OCI-LY1 (cell line): ENCODE measurements at regions not wholly inside any gene's neighbourhood (a gene's known extent, or its start where the extent isn't known, plus 50 kb on each side); places are given as distances from the start of the nearest gene placed in this dataset.
"Not testable (repeated sequence)": the region's sequence is repeated elsewhere in the genome, so short reads cannot be mapped to it uniquely, and the experiment has no call there.

Experiments used
- H2AFZ ChIP-seq: fragments of 200-600 bp; sonication (generic), shearing (Covaris generic); 2 replicates; pipeline ENCODE4 v1.6.0; 2014; ENCODE audit warnings: antibody characterized with exemption, mild to moderate bottlenecking, low read length
- H3F3A ChIP-seq: fragments of 200-600 bp; sonication (generic), shearing (Covaris generic); 2 replicates; pipeline ENCODE4 v1.6.0; 2014; ENCODE audit warnings: mild to moderate bottlenecking, antibody characterized with exemption, low read length, moderate library complexity; ENCODE audit not compliant: insufficient read depth
- H3K27ac ChIP-seq: fragments of 200-600 bp; sonication (generic); 2 replicates; pipeline ENCODE4 v1.5.1; 2014; ENCODE audit warnings: low read length, mixed run types, mild to moderate bottlenecking, low read depth; ENCODE audit not compliant: poor library complexity, severe bottlenecking
- H3K27me3 ChIP-seq: fragments of 200-600 bp; sonication (generic); 2 replicates; pipeline ENCODE4 v1.6.0; 2014; ENCODE audit warnings: antibody characterized with exemption, mild to moderate bottlenecking, low read length, moderate library complexity; ENCODE audit not compliant: insufficient read depth
- H3K36me3 ChIP-seq: fragments of 200-600 bp; sonication (generic); 2 replicates; pipeline ENCODE4 v1.6.1; 2014; ENCODE audit warnings: mild to moderate bottlenecking, antibody characterized with exemption, low read length, moderate library complexity, mixed read lengths; ENCODE audit not compliant: insufficient read depth
- H3K4me1 ChIP-seq: fragments of 200-600 bp; sonication (generic); 2 replicates; pipeline ENCODE4 v1.5.1; 2014; ENCODE audit warnings: mild to moderate bottlenecking, low read length, moderate library complexity; ENCODE audit not compliant: insufficient read depth, severe bottlenecking
- H3K4me2 ChIP-seq: fragments of 200-600 bp; sonication (generic), shearing (Covaris generic); 2 replicates; pipeline ENCODE4 v1.6.1; 2014; ENCODE audit warnings: low read length
- H3K4me3 ChIP-seq: fragments of 200-600 bp; sonication (generic); 2 replicates; pipeline ENCODE4 v1.5.1; 2014; ENCODE audit warnings: low read length, low read depth, mild to moderate bottlenecking, mixed read lengths; ENCODE audit not compliant: poor library complexity, severe bottlenecking
- H3K79me2 ChIP-seq: fragments of 200-600 bp; shearing (Covaris generic); 2 replicates; pipeline ENCODE4 v1.6.1; 2016; ENCODE audit warnings: mixed run types, low read length, mixed read lengths; ENCODE audit not compliant: insufficient read depth
- H3K9ac ChIP-seq: fragments of 200-600 bp; sonication (generic), shearing (Covaris generic); 2 replicates; pipeline ENCODE4 v1.6.1; 2014; ENCODE audit warnings: mild to moderate bottlenecking, low read length, mixed read lengths
- H3K9me2 ChIP-seq: fragments of 200-600 bp; sonication (generic), shearing (Covaris generic); 2 replicates; pipeline ENCODE4 v1.6.1; 2014; ENCODE audit warnings: low read depth, mild to moderate bottlenecking, low read length, mixed read lengths
- H3K9me3 ChIP-seq: fragments of 200-600 bp; shearing (Covaris generic); 2 replicates; pipeline ENCODE4 v1.6.1; 2014; ENCODE audit warnings: low read length, mixed read lengths
- H4K20me1 ChIP-seq: fragments of 200-600 bp; sonication (generic), shearing (Covaris generic); 2 replicates; pipeline ENCODE4 v1.6.0; 2016; ENCODE audit warnings: mild to moderate bottlenecking, low read length; ENCODE audit not compliant: insufficient read depth
- CTCF ChIP-seq: fragments of 200-600 bp; sonication (generic), shearing (Covaris generic); IDR thresholded peaks from 2 replicates; pipeline ENCODE4 v1.5.1; 2017; ENCODE audit warnings: mild to moderate bottlenecking, antibody characterized with exemption, low read length, moderate library complexity, mixed read lengths
- EZH2 ChIP-seq: fragments of 200-600 bp; sonication (generic), shearing (Covaris generic); IDR thresholded peaks from 2 replicates; pipeline ENCODE4 v1.8.0; 2017; ENCODE audit warnings: borderline replicate concordance, mixed run types, mild to moderate bottlenecking, antibody characterized with exemption, low read length, moderate library complexity, mixed read lengths

GRCh38 chr15:99818872-99819271, 85.6 kb upstream of the LYSMD4 start:
- Histone ChIP-seq H3K27me3 (no peaks in the 10 kb centered on the region), H4K20me1 (no peaks in the 10 kb centered on the region), H3F3A (no peaks in the 10 kb centered on the region), H3K9me3 (no peaks in the 10 kb centered on the region), H3K9ac (no peak overlapping the region), H3K4me2 (no peak overlapping the region), H2AFZ (no peak overlapping the region), H3K9me2 (no peaks in the 10 kb centered on the region), H3K79me2 (no peaks in the 10 kb centered on the region), H3K4me3 (no peak overlapping the region), H3K4me1 (no peaks in the 10 kb centered on the region), H3K27ac (no peak overlapping the region), H3K36me3 (no peaks in the 10 kb centered on the region)
- TF ChIP-seq EZH2 (no peak), CTCF (no peak)

DNA sequence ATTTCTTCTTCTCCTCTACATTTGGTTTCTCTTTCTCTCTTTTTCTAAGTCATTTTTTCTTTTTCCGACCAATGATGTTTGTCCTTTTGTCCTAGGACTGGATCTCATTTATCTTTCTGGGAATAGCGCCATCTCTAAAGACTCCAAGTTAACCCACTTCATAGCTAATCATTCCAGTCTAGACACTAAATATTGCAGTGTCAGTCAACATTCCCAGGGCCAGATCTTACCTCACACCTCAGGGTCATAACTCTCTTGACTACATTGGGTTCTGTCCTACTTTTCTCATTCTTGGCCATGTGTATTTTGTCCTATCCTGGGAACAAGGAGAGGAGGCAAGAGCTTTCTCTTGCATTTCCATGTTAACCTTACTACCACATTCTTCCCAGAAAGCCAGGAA, 83.6 kb upstream of the LYSMD4 start:
- H3K36me3 ChIP-seq, H3K79me2 ChIP-seq, H3F3A ChIP-seq, H2AFZ ChIP-seq, H3K9ac ChIP-seq, H3K4me1 ChIP-seq, H3K4me2 ChIP-seq, H3K9me2 ChIP-seq, H3K27me3 ChIP-seq, H4K20me1 ChIP-seq, H3K4me3 ChIP-seq, H3K27ac ChIP-seq, H3K9me3 ChIP-seq: not testable (repeated sequence)

DNA sequence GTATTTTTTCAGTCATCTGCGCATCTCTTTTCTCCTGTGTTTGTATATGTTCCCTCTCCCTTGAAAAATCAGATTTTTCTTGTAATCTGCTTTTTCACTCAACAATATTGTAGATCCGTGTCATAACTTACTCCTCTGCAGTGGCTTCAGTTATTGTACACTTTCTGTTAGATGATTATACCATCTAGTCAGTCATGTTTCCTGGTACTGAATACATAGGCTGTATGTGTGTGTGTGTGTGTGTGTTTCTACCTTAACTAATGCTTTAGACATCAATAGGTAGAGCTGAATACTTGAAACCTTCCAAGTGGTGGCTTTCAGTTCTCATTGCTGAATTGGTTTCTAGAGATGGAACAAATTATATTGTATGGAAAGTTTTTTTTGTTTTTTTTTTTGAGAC, 77.4 kb upstream of the LYSMD4 start:
- H3K4me3 ChIP-seq, H3K9me2 ChIP-seq, H3K9ac ChIP-seq, H3K4me1 ChIP-seq, H4K20me1 ChIP-seq, H3K27ac ChIP-seq, H3K4me2 ChIP-seq, H3K79me2 ChIP-seq, H3K27me3 ChIP-seq, H2AFZ ChIP-seq, H3K9me3 ChIP-seq, H3F3A ChIP-seq, H3K36me3 ChIP-seq: not testable (repeated sequence)

DNA sequence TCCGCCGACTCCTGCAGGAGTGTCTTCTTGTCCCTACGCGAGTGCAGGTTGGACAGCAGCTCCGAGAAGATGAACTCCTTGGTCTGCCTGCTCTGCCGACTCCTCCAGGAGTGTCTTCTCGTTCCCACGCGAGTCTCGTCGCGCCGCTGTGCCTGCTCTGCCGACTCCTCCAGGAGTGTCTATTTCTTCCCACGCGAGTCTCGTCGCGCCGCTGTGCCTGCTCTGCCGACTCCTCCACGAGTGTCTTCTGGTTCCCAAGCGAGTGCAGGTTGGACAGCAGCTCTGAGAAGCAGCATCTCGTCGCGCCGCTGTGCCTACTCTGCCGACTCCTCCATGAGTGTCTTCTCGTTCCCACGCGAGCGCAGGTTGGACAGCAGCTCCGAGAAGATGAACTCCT, 66.6 kb upstream of the LYSMD4 start:
- not testable (repeated sequence) for H2AFZ ChIP-seq, H4K20me1 ChIP-seq, H3K36me3 ChIP-seq, H3K79me2 ChIP-seq, H3K4me3 ChIP-seq, H3F3A ChIP-seq, H3K27me3 ChIP-seq, H3K4me2 ChIP-seq, H3K9me2 ChIP-seq, H3K9ac ChIP-seq, H3K27ac ChIP-seq, H3K9me3 ChIP-seq, H3K4me1 ChIP-seq

DNA sequence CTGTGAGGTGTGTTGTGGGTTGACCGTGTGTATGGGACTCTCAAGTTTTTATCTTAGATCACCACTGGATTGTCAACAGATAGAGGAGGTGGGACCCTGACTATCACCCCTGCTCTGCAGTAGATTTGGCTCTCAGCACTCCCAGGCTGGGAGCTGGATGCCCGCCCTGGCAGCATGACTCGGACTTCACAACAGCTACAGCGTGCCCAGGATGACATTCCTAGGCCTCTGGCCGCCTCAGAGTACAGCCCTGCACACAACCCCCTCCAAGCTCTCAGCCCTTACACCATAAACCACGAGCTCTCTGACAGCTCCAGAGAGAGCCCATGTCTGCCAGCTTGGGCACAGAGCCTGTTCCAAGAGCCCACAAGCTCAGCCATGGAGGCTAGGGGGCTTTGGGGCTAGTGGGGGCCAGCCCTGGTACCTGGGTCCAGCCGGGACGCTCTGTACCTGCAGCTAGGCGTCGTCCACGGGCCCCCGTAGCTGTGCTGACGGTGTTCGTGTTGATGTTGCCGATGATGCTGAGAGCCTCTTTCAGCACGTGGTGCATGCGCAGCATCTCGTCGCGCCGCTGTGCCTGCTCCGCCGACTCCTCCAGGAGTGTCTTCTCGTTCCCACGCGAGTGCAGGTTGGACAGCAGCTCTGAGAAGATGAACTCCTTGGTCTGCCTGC, 66.1 kb upstream of the LYSMD4 start:
- H3K79me2 ChIP-seq, H3K9me3 ChIP-seq, H3K36me3 ChIP-seq, H3K4me1 ChIP-seq, H3F3A ChIP-seq, H3K9ac ChIP-seq, H4K20me1 ChIP-seq, H3K27ac ChIP-seq, H3K27me3 ChIP-seq, H3K4me2 ChIP-seq, H2AFZ ChIP-seq, H3K4me3 ChIP-seq, H3K9me2 ChIP-seq: not testable (repeated sequence)

DNA sequence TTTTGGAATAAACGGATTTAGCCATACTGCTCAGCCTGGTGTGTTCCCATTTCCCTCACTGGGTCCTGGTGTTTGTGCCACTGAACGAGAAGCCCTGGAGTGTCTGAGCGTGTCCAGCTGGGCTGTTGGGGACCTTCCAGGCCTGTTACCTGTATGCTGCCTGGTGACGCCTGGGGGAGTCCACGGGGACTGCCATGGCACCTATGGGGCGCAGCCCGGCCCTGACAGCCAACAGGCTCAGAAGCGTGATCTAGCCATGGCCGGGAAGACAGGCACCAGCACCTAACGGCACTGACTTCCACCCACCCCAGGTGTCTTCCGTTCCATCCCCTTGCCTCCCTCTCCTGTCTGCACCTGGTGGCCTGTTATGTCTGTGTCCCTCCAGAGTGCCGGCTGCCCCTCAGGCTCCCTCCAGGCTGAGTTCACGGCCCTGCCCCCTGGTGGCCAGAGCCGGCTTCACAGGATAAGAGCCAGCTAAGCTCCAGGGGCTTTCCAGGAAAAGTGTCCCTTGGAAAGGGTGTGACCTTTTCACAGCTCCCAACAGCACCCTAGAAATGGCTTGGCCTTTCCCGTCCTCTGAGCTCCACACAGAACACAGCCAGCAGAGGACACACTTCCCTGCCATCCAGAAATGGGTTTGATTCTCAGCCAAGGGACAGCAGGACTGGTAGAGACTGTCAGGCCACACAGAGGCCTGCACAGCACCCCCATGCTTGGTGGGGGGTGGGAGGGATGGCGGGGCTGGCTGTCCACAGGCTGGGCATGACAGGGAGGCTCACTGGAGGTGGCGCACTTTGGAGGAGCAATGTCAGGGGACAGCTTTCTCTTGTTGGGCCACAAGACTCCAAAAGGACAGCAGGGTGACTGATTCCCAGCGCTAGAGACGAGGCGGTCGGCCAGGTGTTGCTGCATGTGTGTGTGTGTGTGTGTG, 64.0 kb upstream of the LYSMD4 start:
- not testable (repeated sequence) for H3K4me3 ChIP-seq, H3K9ac ChIP-seq, H2AFZ ChIP-seq, H3K27me3 ChIP-seq, H3K9me3 ChIP-seq, H3K36me3 ChIP-seq, H3K4me1 ChIP-seq, H4K20me1 ChIP-seq, H3K4me2 ChIP-seq, H3K27ac ChIP-seq, H3K9me2 ChIP-seq, H3K79me2 ChIP-seq, H3F3A ChIP-seq
